ENCODE measurements at regions not wholly inside any gene's neighbourhood (a gene's known extent, or its start where the extent isn't known, plus 50 kb on each side); places are given as distances from the start of the nearest gene placed in this dataset.

GRCh38 chr16:48441106-48441505 lies 55.9 kb upstream of the SIAH1 start:
- H3K27ac Mint-ChIP-seq = no peak overlapping the region
- no peak overlapping the region for H3K4me3 Mint-ChIP-seq
- H3K27me3 Mint-ChIP-seq = no peaks in the 10 kb centered on the region

GRCh38 chr16:48438414-48438813 lies 53.2 kb upstream of the SIAH1 start:
- Mint-ChIP-seq H3K4me3 (no peak overlapping the region), H3K36me3 (no peaks in the 10 kb centered on the region), H3K4me1 (peaks cover 0 to 5% (median 2%) of the 10 kb centered on the region in 4 donors), H3K9me3 (peaks cover 0 to 2% (median 0%) of the 10 kb centered on the region in 8 donors), H3K27me3 (no peaks in the 10 kb centered on the region), H3K27ac (no peak overlapping the region)
- Histone ChIP-seq H3K4me3 (ENCODE audit: low read length in 2 of 2) (no peak overlapping the region), H3K27me3 (ENCODE audit: insufficient read depth, low read length) (no peaks in the 10 kb centered on the region), H3K4me1 (ENCODE audit: insufficient read depth, low read length) (no peaks in the 10 kb centered on the region), H3K9me3 (ENCODE audit: control insufficient read depth in 1 of 2, low read length in 2 of 2) (no peaks in the 10 kb centered on the region), H3K36me3 (ENCODE audit: insufficient read depth, low read length) (no peaks in the 10 kb centered on the region), H3K27ac (ENCODE audit: low read depth, low read length) (no peak overlapping the region)
- intact Hi-C loops (cut with micrococcal nuclease) = no loop called here
- CTCF ChIA-PET (ENCODE audit: partially characterized antibody) = interaction anchor here (0.7 to 1.4 kb wide), 2 partner anchors 11 to 184 kb away, joined by 3 to 4 read pairs; no protein-coding TSS in a partner anchor
- DNase-seq = no peak
- POLR2A ChIA-PET (ENCODE audit: partially characterized antibody) = no interaction called here

More at GRCh38 chr16:48441106-48441505, 55.9 kb upstream of the SIAH1 start:
- Histone ChIP-seq H3K36me3 (ENCODE audit: insufficient read depth, low read length) (no peaks in the 10 kb centered on the region), H3K4me3 (ENCODE audit: low read length in 2 of 2) (no peak overlapping the region), H3K27me3 (ENCODE audit: insufficient read depth, low read length) (no peaks in the 10 kb centered on the region), H3K9me3 (ENCODE audit: control insufficient read depth in 1 of 2, low read length in 2 of 2) (no peaks in the 10 kb centered on the region), H3K4me1 (ENCODE audit: insufficient read depth, low read length) (no peaks in the 10 kb centered on the region), H3K27ac (ENCODE audit: low read depth, low read length) (no peak overlapping the region)
- Mint-ChIP-seq H3K36me3 (no peaks in the 10 kb centered on the region), H3K9me3 (peaks cover 0 to 2% (median 0%) of the 10 kb centered on the region in 8 donors), H3K4me1 (no peaks in the 10 kb centered on the region)
- ChIA-PET POLR2A (ENCODE audit: partially characterized antibody) (no interaction called here), CTCF (ENCODE audit: partially characterized antibody) (interaction anchor here (1.5 kb wide), 1 partner anchor 182 kb away, joined by 5 read pairs; no protein-coding TSS in a partner anchor)
- no peak for DNase-seq
- intact Hi-C loops (cut with micrococcal nuclease) = no loop called here

GRCh38 chr16:48435906-48436305 lies 50.7 kb upstream of the SIAH1 start:
- intact Hi-C loops (cut with micrococcal nuclease) = no loop called here
- no peak for DNase-seq
- ChIA-PET CTCF (ENCODE audit: partially characterized antibody) (interaction anchor here (1.2 to 1.4 kb wide), 2 partner anchors 63 to 194 kb away, joined by 3 read pairs; no protein-coding TSS in a partner anchor), POLR2A (ENCODE audit: partially characterized antibody) (interaction anchor here (0.6 kb wide), 1 partner anchor 1292 kb away, joined by 4 read pairs; the partner anchor contains the start of gene NETO2)
- H3K4me1 Mint-ChIP-seq = peaks cover 0 to 5% (median 2%) of the 10 kb centered on the region in 4 donors
- H3K27me3 ChIP-seq (ENCODE audit: insufficient read depth, low read length) = no peaks in the 10 kb centered on the region
- no peaks in the 10 kb centered on the region for H3K4me1 ChIP-seq (ENCODE audit: insufficient read depth, low read length)
- H3K4me3 ChIP-seq (ENCODE audit: low read length in 2 of 2) = no peak overlapping the region
- H3K4me3 Mint-ChIP-seq = no peak overlapping the region
- H3K9me3 ChIP-seq (ENCODE audit: control insufficient read depth in 1 of 2, low read length in 2 of 2) = no peaks in the 10 kb centered on the region
- no peak overlapping the region for H3K27ac Mint-ChIP-seq
- H3K27ac ChIP-seq (ENCODE audit: low read depth, low read length) = no peak overlapping the region
- no peaks in the 10 kb centered on the region for H3K27me3 Mint-ChIP-seq
- peaks cover 0 to 2% (median 0%) of the 10 kb centered on the region in 8 donors for H3K9me3 Mint-ChIP-seq
- no peaks in the 10 kb centered on the region for H3K36me3 Mint-ChIP-seq
- H3K36me3 ChIP-seq (ENCODE audit: insufficient read depth, low read length) = no peaks in the 10 kb centered on the region

GRCh38 chr16:48435318-48435680 lies 50.1 kb upstream of the SIAH1 start:
- Mint-ChIP-seq H3K9me3 (peaks cover 0 to 2% (median 0%) of the 10 kb centered on the region in 8 donors), H3K4me1 (peaks cover 0 to 5% (median 2%) of the 10 kb centered on the region in 4 donors), H3K27ac (no peak overlapping the region), H3K36me3 (no peaks in the 10 kb centered on the region), H3K4me3 (no peak overlapping the region), H3K27me3 (no peaks in the 10 kb centered on the region)
- no peaks in the 10 kb centered on the region for H3K4me1 ChIP-seq (ENCODE audit: insufficient read depth, low read length)
- no peaks in the 10 kb centered on the region for H3K27me3 ChIP-seq (ENCODE audit: insufficient read depth, low read length)
- no peak overlapping the region for H3K27ac ChIP-seq (ENCODE audit: low read depth, low read length)
- no peaks in the 10 kb centered on the region for H3K9me3 ChIP-seq (ENCODE audit: control insufficient read depth in 1 of 2, low read length in 2 of 2)
- ChIA-PET CTCF (ENCODE audit: partially characterized antibody) (interaction anchor here (0.5 to 1.4 kb wide), 2 partner anchors 9 to 195 kb away, joined by 3 read pairs; no protein-coding TSS in a partner anchor), POLR2A (ENCODE audit: partially characterized antibody) (no interaction called here)
- intact Hi-C loops (cut with micrococcal nuclease) = no loop called here
- no peak for DNase-seq
- no peaks in the 10 kb centered on the region for H3K36me3 ChIP-seq (ENCODE audit: insufficient read depth, low read length)
- no peak overlapping the region for H3K4me3 ChIP-seq (ENCODE audit: low read length in 2 of 2)

Data from CD4-positive, alpha-beta memory T cell (primary cell).